Endothelial cell (in vitro differentiated cells): ENCODE measurements at regions not wholly inside any gene's neighbourhood (a gene's known extent, or its start where the extent isn't known, plus 50 kb on each side); places are given as distances from the start of the nearest gene placed in this dataset.

Experiments used
- DNase-seq: peaks from one replicate; pipeline ENCODE4 v3.0.0; 2021; ENCODE audit warnings: low spot score
- H3K27ac Mint-ChIP-seq: one replicate; pipeline ENCODE4 v1.8.0; 2021; ENCODE audit warnings: mixed read lengths, inconsistent platforms; ENCODE audit not compliant: unreplicated experiment
- H3K27me3 Mint-ChIP-seq: one replicate; pipeline ENCODE4 v1.8.0; 2021; ENCODE audit warnings: mild to moderate bottlenecking, moderate library complexity, mixed read lengths, inconsistent platforms; ENCODE audit not compliant: unreplicated experiment
- H3K36me3 Mint-ChIP-seq: one replicate; pipeline ENCODE4 v1.8.0; 2021; ENCODE audit warnings: mild to moderate bottlenecking, low read depth, mixed read lengths, inconsistent platforms; ENCODE audit not compliant: unreplicated experiment
- H3K4me1 Mint-ChIP-seq: one replicate; pipeline ENCODE4 v1.8.0; 2021; ENCODE audit warnings: mild to moderate bottlenecking, mixed read lengths, inconsistent platforms; ENCODE audit not compliant: unreplicated experiment
- H3K4me3 Mint-ChIP-seq: one replicate; pipeline ENCODE4 v1.8.0; 2021; ENCODE audit warnings: mild to moderate bottlenecking, mixed read lengths, inconsistent platforms; ENCODE audit not compliant: unreplicated experiment
- H3K9me3 Mint-ChIP-seq: one replicate; pipeline ENCODE4 v1.8.0; 2021; ENCODE audit warnings: mixed read lengths, inconsistent platforms; ENCODE audit not compliant: unreplicated experiment
- TF ChIP-seq, protein P1 (sequence below): fragments of 200-600 bp; sonication (generic); IDR thresholded peaks from one replicate; pipeline ENCODE4 v1.5.0; 2021; ENCODE audit warnings: antibody characterized with exemption; ENCODE audit not compliant: unreplicated experiment

DNA sequence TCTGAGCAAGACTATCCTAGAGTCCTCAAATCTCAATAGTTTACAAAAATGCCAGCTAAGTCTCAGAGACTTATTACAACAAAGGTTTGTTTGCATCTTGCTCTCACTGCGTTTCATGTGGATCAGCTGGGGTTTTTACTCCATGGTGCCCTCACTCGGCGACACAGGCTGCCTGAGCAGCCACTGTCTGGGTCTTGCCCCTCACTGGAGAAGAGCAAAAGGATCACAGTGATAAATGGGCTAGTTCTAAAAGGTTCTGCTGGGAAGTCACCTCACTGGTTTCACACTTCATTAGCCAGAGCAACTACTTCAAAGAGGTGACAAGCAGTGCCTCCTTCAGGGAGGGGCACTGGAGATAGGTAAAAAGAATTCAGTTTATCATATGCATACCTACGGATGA is 392.0 kb downstream of the RPL10L start:
- TF ChIP-seq, protein P1, sequence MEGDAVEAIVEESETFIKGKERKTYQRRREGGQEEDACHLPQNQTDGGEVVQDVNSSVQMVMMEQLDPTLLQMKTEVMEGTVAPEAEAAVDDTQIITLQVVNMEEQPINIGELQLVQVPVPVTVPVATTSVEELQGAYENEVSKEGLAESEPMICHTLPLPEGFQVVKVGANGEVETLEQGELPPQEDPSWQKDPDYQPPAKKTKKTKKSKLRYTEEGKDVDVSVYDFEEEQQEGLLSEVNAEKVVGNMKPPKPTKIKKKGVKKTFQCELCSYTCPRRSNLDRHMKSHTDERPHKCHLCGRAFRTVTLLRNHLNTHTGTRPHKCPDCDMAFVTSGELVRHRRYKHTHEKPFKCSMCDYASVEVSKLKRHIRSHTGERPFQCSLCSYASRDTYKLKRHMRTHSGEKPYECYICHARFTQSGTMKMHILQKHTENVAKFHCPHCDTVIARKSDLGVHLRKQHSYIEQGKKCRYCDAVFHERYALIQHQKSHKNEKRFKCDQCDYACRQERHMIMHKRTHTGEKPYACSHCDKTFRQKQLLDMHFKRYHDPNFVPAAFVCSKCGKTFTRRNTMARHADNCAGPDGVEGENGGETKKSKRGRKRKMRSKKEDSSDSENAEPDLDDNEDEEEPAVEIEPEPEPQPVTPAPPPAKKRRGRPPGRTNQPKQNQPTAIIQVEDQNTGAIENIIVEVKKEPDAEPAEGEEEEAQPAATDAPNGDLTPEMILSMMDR = no peak
- Mint-ChIP-seq H3K9me3 (no peaks in the 10 kb centered on the region), H3K36me3 (no peaks in the 10 kb centered on the region), H3K4me3 (no peak overlapping the region), H3K27me3 (no peaks in the 10 kb centered on the region), H3K27ac (no peak overlapping the region), H3K4me1 (no peaks in the 10 kb centered on the region)
- no peak for DNase-seq

DNA sequence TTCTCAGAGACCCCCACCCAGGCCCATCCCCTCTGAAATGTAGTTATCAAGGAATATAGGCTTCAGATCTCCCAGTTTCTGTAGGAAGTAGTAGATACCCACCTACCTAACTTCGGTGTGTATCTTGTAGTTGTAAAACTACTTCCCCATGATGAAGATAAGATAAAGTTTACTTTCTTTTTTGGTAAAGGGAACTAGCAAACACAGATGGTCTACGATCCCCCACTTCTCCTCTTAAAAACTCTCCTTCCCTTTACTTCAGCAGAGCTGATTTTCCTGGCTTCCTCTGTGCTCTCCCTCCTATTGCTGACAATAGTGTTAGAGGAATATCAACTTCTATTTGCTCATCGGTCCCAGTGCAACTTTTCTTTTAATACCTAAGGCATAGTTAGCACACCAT is 395.2 kb downstream of the RPL10L start:
- Mint-ChIP-seq H3K4me3 (no peak overlapping the region), H3K27ac (no peak overlapping the region), H3K27me3 (no peaks in the 10 kb centered on the region), H3K9me3 (no peaks in the 10 kb centered on the region), H3K4me1 (no peaks in the 10 kb centered on the region), H3K36me3 (no peaks in the 10 kb centered on the region)
- no peak for DNase-seq
- TF ChIP-seq, protein P1 = no peak

DNA sequence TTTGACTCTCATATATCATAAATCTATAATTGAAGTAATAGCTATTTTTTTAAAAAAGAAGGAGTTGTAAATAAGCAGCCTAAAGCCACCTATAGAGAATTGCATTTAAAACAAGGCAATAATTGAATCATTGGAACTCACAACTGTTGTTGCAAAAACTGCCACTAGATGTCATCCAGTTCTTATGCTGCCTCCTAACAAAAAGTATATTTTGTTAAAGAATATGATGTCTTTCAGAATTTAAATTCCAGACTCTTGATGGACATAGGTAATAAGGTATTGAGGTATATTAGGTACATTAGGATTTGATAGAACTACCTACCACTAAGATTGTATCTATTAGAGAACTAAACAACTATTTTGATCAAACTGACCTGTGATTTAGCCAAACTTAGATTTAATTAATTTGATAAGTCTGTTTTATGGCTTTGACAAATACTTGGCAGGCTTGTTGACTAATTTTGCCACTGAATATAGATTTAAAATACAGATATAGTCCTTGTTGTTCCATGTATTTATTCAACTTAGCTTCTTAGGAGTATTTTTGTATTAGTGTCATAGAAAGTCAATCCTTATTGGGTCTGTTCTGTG is 401.4 kb downstream of the RPL10L start:
- DNase-seq = peak; percentile 8
- H3K27ac Mint-ChIP-seq = no peak overlapping the region
- TF ChIP-seq, protein P1 = peak; percentile 72
- no peaks in the 10 kb centered on the region for H3K36me3 Mint-ChIP-seq
- no peaks in the 10 kb centered on the region for H3K9me3 Mint-ChIP-seq
- no peak overlapping the region for H3K4me3 Mint-ChIP-seq
- no peaks in the 10 kb centered on the region for H3K27me3 Mint-ChIP-seq
- H3K4me1 Mint-ChIP-seq = no peaks in the 10 kb centered on the region

DNA sequence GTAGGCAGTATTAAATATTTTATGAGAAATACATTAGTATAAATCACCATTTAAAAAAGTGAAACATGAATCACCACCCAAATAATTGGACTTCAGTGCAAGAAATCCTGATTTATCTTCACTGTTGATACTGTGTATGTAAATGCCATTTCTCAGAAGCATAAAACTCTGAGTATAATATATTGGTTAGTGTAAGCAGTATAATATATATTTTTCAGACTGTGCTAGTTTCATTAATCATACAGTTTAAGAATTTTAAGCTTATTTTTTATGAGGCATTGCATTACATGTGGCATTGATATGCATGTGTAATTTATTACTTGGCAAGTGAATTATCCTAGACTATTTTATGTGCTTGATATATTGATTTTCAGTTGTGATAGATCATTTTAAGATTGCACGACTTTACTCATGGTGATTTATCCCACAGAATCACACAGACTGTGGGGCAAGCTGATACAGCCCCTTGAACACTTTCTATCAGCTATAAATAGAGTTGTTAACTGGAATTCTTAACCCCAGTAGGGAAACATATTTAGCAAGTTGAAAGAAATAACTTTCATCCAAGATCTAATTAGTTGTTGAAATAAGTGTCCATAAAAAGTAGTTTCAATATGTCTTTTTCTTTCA is 403.5 kb downstream of the RPL10L start:
- Mint-ChIP-seq H3K9me3 (no peaks in the 10 kb centered on the region), H3K36me3 (no peaks in the 10 kb centered on the region), H3K27me3 (no peaks in the 10 kb centered on the region), H3K27ac (no peak overlapping the region), H3K4me3 (no peak overlapping the region), H3K4me1 (no peaks in the 10 kb centered on the region)
- no peak for DNase-seq
- TF ChIP-seq, protein P1 = no peak

DNA sequence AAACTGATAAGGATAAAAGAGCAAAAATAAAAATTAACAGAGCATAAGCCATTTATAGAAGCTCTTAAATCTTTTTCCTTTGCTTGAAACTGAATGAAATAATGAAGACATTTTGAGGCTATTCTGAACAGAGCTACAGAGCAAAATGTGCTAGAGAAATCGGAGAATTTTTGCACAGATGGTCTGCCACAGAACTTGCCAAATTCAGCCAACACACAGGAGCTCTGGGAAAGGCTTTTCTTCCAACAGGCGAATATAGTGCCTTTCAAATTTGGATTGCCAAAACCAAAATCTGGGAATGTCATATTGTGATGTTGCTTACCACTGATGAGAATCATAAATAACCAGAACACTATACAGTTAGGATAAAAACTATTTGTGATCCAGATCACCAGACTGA is 406.3 kb downstream of the RPL10L start:
- no peak overlapping the region for H3K4me3 Mint-ChIP-seq
- H3K9me3 Mint-ChIP-seq = no peaks in the 10 kb centered on the region
- no peaks in the 10 kb centered on the region for H3K27me3 Mint-ChIP-seq
- no peak for DNase-seq
- no peaks in the 10 kb centered on the region for H3K4me1 Mint-ChIP-seq
- TF ChIP-seq, protein P1 = no peak
- no peaks in the 10 kb centered on the region for H3K36me3 Mint-ChIP-seq
- no peak overlapping the region for H3K27ac Mint-ChIP-seq
